ENCODE measurements at regions not wholly inside any gene's neighbourhood (a gene's known extent, or its start where the extent isn't known, plus 50 kb on each side); places are given as distances from the start of the nearest gene placed in this dataset.

- H3K27ac ChIP-seq (ENCODE audit: low read depth, low read length), result no peak overlapping the region
- intact Hi-C loops (cut with micrococcal nuclease), result no loop called here
- DNase-seq (ENCODE audit: low read depth, low spot score), result no peak
- CTCF ChIA-PET, result no interaction called here
- TF ChIP-seq TCF7L2 (IDR thresholded peaks at IDR 0.05; ENCODE audit: borderline replicate concordance, extremely low read depth, insufficient read depth, insufficient read length), result no peak
- TF ChIP-seq CEBPB (IDR thresholded peaks at IDR 0.05; ENCODE audit: low read depth), result no peak
- TF ChIP-seq EZH2 (IDR thresholded peaks at IDR 0.05), result no peak
- TF ChIP-seq JUND (IDR thresholded peaks at IDR 0.05), result no peak
- no peak for TF ChIP-seq ZBTB33 (IDR thresholded peaks at IDR 0.05; ENCODE audit: extremely low read depth, insufficient replicate concordance, low read length)
- TF ChIP-seq EGR1 (IDR thresholded peaks at IDR 0.05; ENCODE audit: low read depth), result no peak
- no peak for TF ChIP-seq ELF1 (IDR thresholded peaks at IDR 0.05; ENCODE audit: borderline replicate concordance, low read depth)
- TF ChIP-seq POLR2AphosphoS5 (IDR thresholded peaks at IDR 0.05; ENCODE audit: low read depth, low read length), result no peak
- TF ChIP-seq SP1 (IDR thresholded peaks at IDR 0.05; ENCODE audit: low read depth), result no peak
- no peak for TF ChIP-seq ZNF274 (IDR thresholded peaks at IDR 0.05; ENCODE audit: low read depth, low read length)
- no peak for TF ChIP-seq REST (IDR thresholded peaks at IDR 0.05; ENCODE audit: low read depth)
- no peak for TF ChIP-seq ZFX (IDR thresholded peaks at IDR 0.05)
- no peaks in the 10 kb centered on the region for H4K20me1 ChIP-seq (ENCODE audit: insufficient read depth)
- no peaks in the 10 kb centered on the region for H3K9me3 ChIP-seq (ENCODE audit: control insufficient read depth in 1 of 2, insufficient read depth in 1 of 2, low read depth in 1 of 2, low read length in 2 of 2)
- H3K79me2 ChIP-seq (ENCODE audit: insufficient read depth, low read length), result no peaks in the 10 kb centered on the region
- H3K4me1 ChIP-seq (ENCODE audit: control insufficient read depth in 1 of 2, insufficient read depth in 2 of 2, low read length in 2 of 2), result no peaks in the 10 kb centered on the region
- no TSS peak for BruUV-seq (replicated peaks)
- H3K4me2 ChIP-seq (ENCODE audit: low read length), result no peak overlapping the region
- POLR2A ChIA-PET, result no interaction called here
- no peak overlapping the region for H3K9ac ChIP-seq (ENCODE audit: low read length)
- no peaks in the 10 kb centered on the region for H3K9me2 ChIP-seq (ENCODE audit: insufficient read depth)
- no peaks in the 10 kb centered on the region for H3K27me3 ChIP-seq (ENCODE audit: insufficient read depth, low read length)
- H3K4me3 ChIP-seq (replicated peaks in 1 of 2; ENCODE audit: low read depth in 1 of 2, low read length in 2 of 2), result no peak overlapping the region
- H3K36me3 ChIP-seq (ENCODE audit: control insufficient read depth in 1 of 2, insufficient read depth in 2 of 2, low read length in 2 of 2), result no peaks in the 10 kb centered on the region
- no peak for ATAC-seq
- RAD21 ChIA-PET (ENCODE audit: low non-redundant PET in 1 of 2, low total read pairs in 2 of 2, uncharacterized antibody in 2 of 2, unreplicated experiment in 2 of 2), result no interaction called here
- no peak overlapping the region for H2AFZ ChIP-seq (ENCODE audit: low read depth, low read length, poor library complexity, severe bottlenecking)
These were observed 201.4 kb downstream of the RBM43 start for GRCh38 chr2:151060287-151060686.
